LNCaP clone FGC (cell line): ENCODE measurements at regions not wholly inside any gene's neighbourhood (a gene's known extent, or its start where the extent isn't known, plus 50 kb on each side); places are given as distances from the start of the nearest gene placed in this dataset.
"Not testable (repeated sequence)": the region's sequence is repeated elsewhere in the genome, so short reads cannot be mapped to it uniquely, and the experiment has no call there.

Experiments
- DNase-seq: peaks from one replicate; pipeline ENCODE4 v3.0.0-alpha.2; 2011; ENCODE audit warnings: low read depth
- H3K4me3 ChIP-seq: 2 replicates; pipeline ENCODE4 v1.5.1; 2011; ENCODE audit warnings: mild to moderate bottlenecking, low read depth, low read length, control low read depth
- TF ChIP-seq, protein P1 (sequence below): IDR thresholded peaks from 2 replicates; pipeline ENCODE4 v1.5.1; 2012; ENCODE audit warnings: mild to moderate bottlenecking; ENCODE audit not compliant: control insufficient read depth, insufficient read depth; ENCODE audit errors: extremely low read depth

DNA sequence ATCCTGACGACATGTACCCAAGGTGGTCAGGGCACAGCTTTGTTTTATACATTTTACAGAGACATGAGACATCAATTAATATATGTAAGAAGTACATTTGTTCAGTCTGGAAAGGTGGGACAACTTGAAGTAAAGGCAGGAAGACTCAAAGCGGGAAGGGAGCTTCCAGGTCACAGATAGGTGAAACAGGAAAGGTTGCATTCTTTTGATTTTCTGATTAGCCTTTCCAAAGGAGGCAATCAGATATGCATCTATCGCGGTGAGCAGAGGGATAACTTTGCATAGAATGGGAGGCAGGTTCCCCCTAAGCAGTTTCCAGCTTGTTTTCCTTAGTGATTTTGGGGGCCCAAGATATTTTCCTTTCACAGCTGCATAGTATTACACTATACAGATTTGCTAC lies 358.4 kb downstream of the GLUD2 start:
- no peak overlapping the region for H3K4me3 ChIP-seq
- TF ChIP-seq, protein P1, sequence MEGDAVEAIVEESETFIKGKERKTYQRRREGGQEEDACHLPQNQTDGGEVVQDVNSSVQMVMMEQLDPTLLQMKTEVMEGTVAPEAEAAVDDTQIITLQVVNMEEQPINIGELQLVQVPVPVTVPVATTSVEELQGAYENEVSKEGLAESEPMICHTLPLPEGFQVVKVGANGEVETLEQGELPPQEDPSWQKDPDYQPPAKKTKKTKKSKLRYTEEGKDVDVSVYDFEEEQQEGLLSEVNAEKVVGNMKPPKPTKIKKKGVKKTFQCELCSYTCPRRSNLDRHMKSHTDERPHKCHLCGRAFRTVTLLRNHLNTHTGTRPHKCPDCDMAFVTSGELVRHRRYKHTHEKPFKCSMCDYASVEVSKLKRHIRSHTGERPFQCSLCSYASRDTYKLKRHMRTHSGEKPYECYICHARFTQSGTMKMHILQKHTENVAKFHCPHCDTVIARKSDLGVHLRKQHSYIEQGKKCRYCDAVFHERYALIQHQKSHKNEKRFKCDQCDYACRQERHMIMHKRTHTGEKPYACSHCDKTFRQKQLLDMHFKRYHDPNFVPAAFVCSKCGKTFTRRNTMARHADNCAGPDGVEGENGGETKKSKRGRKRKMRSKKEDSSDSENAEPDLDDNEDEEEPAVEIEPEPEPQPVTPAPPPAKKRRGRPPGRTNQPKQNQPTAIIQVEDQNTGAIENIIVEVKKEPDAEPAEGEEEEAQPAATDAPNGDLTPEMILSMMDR = no peak
- no peak for DNase-seq

DNA sequence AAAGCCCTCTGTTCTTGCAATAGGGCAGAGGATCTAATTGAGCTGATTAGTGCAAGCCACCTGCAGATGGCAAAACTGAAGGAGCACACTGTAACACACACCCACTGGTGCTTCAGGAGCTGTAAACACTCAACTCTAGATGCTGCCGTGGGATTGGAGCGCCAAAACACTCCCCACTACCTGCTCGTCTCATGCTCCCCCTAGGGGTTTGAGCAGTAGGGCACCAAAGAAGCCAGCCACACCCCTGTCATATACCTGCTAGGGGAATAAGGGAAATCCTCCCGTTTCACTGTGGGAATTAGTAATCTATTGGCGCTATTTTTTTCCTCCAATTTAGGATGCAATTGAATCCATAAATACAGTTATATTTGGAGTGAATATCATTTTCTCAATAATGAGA lies 360.2 kb downstream of the GLUD2 start:
- no peak for DNase-seq
- H3K4me3 ChIP-seq = no peak overlapping the region
- TF ChIP-seq, protein P1 = no peak

DNA sequence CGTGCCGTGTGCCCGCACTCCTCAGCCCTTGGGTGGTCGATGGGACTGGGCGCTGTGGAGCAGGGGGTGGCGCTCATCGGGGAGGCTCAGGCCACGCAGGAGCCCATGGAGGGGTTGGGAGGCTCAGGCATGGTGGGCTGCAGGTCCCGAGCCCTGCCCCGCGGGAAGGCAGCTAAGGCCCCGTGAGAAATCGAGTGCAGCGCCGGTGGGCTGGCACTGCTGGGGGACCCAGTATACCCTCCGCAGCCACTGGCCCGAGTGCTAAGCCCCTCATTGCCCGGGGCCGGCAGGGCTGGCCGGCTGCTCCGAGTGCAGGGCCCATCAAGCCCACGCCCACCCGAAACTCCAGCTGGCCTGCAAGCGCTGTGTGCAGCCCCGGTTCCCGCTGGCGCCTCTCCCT lies 384.1 kb downstream of the GLUD2 start:
- not testable (repeated sequence) for H3K4me3 ChIP-seq, DNase-seq

DNA sequence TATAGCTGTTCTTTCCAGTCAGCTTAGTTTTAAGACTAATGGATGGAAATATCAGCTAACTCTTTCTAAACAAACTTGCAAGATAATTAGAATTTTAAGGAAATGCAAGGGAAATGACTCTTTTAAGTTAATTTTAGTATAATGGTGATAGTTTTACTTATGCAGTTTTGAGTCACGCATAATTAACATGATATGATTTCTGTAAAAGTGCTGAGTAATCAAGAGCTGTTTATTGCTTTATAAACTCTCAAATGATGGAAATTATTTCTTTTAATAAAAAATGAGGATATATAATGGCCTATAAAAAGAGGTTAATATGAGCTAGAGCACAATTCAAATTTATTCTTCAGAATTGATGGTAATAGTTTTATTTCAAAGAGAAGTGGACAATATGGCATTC lies 385.9 kb downstream of the GLUD2 start:
- H3K4me3 ChIP-seq = no peak overlapping the region
- DNase-seq = no peak
- TF ChIP-seq, protein P1 = no peak

DNA sequence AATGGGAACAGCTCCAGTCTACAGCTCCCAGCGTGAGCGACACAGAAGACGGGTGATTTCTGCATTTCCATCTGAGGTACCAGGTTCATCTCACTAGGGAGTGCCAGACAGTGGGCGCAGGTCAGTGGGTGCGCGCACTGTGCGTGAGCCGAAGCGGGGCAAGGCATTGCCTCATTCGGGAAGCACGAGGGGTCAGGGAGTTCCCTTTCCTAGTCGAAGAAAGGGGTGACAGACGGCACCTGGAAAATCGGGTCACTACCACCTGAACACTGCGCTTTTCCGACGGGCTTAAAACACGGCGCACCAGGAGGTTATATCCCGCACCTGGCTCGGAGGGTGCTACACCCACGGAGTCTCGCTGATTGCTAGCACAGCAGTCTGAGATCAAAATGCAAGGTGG lies 390.3 kb downstream of the GLUD2 start:
- DNase-seq = not testable (repeated sequence)

DNA sequence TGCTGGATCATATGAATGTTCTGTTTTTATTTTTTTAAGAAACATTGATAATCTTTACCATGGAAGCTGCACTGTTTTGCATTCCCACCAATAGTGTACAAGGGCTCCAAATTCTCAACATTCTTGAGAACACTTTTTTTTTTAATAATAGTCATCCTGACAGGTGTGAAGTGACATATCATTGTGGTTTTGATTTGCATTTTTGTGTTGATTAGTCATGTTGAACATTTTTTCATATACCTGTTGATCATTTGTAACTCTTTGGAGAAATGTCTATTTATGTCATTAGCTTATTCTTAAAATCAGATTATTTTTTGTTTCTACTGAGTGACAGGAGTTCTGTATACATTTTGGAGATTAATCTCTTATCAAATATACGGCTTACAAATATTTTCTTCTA lies 408.5 kb downstream of the GLUD2 start:
- TF ChIP-seq, protein P1 = no peak
- no peak overlapping the region for H3K4me3 ChIP-seq
- no peak for DNase-seq

More for the DNA sequence above, 390.3 kb downstream of the GLUD2 start:
- H3K4me3 ChIP-seq = not testable (repeated sequence)

DNA sequence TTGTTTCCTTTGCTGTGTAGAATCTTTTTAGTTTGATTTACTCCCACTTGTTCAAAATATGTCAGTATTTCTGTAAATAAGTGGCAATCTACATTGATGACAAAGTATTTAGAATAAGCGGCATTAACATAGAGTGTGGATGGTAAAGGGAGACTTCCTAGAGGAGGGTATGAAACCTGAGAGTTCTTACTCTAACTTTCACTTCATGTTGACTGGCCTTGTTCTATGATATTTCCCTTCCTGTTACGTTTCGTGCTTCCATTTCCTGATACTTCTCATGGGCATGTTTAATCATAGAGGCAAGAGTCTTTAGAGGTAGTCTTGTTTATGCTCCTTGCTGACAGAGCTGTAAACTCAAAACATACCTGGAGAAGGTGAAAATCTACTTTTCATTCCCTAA lies 408.9 kb downstream of the GLUD2 start:
- no peak overlapping the region for H3K4me3 ChIP-seq
- no peak for DNase-seq
- TF ChIP-seq, protein P1 = no peak

DNA sequence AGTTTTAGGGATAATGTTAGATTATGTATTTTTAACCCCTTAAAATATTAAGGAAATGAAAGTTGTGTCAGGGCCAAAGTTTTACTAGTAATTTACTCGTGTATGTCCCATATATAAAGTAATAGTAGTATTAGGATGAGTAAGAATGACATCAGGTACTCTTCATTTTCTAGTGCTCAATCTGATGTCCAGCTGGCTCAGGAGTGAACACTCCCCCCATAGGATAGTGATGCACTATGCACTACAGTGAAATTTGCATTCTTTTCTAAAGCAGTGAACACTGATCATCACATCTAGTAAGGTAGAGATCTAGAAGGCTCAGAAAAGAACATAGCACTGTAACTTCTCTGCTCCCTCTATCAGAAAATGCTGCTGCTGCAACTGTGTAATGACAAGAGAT lies 409.7 kb downstream of the GLUD2 start:
- DNase-seq = no peak
- no peak overlapping the region for H3K4me3 ChIP-seq
- TF ChIP-seq, protein P1 = no peak
